ENCODE measurements at regions not wholly inside any gene's neighbourhood (a gene's known extent, or its start where the extent isn't known, plus 50 kb on each side); places are given as distances from the start of the nearest gene placed in this dataset.

DNA sequence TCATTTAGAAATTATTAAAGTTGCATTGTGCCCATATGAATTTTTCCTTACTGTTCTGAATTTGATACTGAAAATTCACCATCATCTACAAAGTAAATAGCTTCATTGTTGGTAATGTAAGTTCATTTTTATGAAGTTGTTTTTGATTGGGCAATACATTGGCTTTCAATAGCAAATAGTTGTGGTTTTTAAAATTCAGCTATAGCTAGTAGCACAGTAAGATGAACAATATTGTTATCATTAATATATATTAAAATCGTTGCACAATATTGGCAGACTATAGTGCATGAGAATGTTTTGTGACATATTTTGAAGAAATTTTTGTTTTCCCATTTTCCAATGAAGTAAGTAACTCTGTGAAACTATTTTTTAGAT lies 575.0 kb downstream of the PRKD1 start:
- no peak for TF ChIP-seq NFIC (IDR thresholded peaks at IDR 0.05)
- no peak for TF ChIP-seq TCF12 (IDR thresholded peaks at IDR 0.05; ENCODE audit: low read depth)
- no peak for TF ChIP-seq TEAD4 (IDR thresholded peaks at IDR 0.05)
- TF ChIP-seq EP300 (IDR thresholded peaks at IDR 0.05; ENCODE audit: borderline replicate concordance): no peak
- no peak for TF ChIP-seq CEBPB (IDR thresholded peaks at IDR 0.05)
- TF ChIP-seq, protein P1, sequence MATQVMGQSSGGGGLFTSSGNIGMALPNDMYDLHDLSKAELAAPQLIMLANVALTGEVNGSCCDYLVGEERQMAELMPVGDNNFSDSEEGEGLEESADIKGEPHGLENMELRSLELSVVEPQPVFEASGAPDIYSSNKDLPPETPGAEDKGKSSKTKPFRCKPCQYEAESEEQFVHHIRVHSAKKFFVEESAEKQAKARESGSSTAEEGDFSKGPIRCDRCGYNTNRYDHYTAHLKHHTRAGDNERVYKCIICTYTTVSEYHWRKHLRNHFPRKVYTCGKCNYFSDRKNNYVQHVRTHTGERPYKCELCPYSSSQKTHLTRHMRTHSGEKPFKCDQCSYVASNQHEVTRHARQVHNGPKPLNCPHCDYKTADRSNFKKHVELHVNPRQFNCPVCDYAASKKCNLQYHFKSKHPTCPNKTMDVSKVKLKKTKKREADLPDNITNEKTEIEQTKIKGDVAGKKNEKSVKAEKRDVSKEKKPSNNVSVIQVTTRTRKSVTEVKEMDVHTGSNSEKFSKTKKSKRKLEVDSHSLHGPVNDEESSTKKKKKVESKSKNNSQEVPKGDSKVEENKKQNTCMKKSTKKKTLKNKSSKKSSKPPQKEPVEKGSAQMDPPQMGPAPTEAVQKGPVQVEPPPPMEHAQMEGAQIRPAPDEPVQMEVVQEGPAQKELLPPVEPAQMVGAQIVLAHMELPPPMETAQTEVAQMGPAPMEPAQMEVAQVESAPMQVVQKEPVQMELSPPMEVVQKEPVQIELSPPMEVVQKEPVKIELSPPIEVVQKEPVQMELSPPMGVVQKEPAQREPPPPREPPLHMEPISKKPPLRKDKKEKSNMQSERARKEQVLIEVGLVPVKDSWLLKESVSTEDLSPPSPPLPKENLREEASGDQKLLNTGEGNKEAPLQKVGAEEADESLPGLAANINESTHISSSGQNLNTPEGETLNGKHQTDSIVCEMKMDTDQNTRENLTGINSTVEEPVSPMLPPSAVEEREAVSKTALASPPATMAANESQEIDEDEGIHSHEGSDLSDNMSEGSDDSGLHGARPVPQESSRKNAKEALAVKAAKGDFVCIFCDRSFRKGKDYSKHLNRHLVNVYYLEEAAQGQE (IDR thresholded peaks at IDR 0.05; ENCODE audit: low read depth): no peak
- no peak for TF ChIP-seq CREB1 (IDR thresholded peaks at IDR 0.05; ENCODE audit: low read depth)
- TF ChIP-seq RAD21 (IDR thresholded peaks at IDR 0.05; ENCODE audit: low read depth): no peak
- TF ChIP-seq, protein P2, sequence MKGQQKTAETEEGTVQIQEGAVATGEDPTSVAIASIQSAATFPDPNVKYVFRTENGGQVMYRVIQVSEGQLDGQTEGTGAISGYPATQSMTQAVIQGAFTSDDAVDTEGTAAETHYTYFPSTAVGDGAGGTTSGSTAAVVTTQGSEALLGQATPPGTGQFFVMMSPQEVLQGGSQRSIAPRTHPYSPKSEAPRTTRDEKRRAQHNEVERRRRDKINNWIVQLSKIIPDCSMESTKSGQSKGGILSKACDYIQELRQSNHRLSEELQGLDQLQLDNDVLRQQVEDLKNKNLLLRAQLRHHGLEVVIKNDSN (IDR thresholded peaks at IDR 0.05): no peak
- no peak for TF ChIP-seq YY1 (IDR thresholded peaks at IDR 0.05; ENCODE audit: low read depth)
- TF ChIP-seq, protein P3, sequence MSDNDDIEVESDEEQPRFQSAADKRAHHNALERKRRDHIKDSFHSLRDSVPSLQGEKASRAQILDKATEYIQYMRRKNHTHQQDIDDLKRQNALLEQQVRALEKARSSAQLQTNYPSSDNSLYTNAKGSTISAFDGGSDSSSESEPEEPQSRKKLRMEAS (IDR thresholded peaks at IDR 0.05): no peak
- TF ChIP-seq TAF1 (IDR thresholded peaks at IDR 0.05; ENCODE audit: low read depth): no peak
- no peak for TF ChIP-seq FOXM1 (IDR thresholded peaks at IDR 0.05; ENCODE audit: borderline replicate concordance, low read depth)
- TF ChIP-seq ZBTB7A (IDR thresholded peaks at IDR 0.05; ENCODE audit: low read depth): no peak
- no peak for TF ChIP-seq EGR1 (IDR thresholded peaks at IDR 0.05)

DNA sequence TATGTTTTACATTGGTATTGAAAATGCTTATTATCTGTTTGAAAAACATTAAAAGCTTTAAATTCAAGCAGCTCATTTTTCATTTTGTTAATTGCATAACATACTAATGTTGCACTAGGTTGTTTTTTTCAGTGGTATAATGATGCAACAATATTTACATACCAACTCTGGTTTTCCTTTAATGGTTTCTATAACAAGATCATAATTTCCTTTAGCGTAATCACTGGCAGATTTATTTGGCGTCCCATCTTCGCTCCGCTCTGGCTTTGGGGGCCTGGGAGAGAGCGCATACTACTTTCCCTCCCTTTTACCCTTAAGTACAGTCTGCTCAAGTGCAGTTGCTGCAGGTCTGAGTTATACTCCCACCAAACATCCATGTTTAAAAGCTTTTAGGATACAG lies 574.1 kb downstream of the PRKD1 start:
- TF ChIP-seq, protein P1 (IDR thresholded peaks at IDR 0.05; ENCODE audit: low read depth): no peak
- no peak for TF ChIP-seq FOXM1 (IDR thresholded peaks at IDR 0.05; ENCODE audit: borderline replicate concordance, low read depth)
- no peak for TF ChIP-seq CREB1 (IDR thresholded peaks at IDR 0.05; ENCODE audit: low read depth)
- no peak for TF ChIP-seq NFIC (IDR thresholded peaks at IDR 0.05)
- no peak for TF ChIP-seq TCF12 (IDR thresholded peaks at IDR 0.05; ENCODE audit: low read depth)
- TF ChIP-seq YY1 (IDR thresholded peaks at IDR 0.05; ENCODE audit: low read depth): no peak
- TF ChIP-seq EGR1 (IDR thresholded peaks at IDR 0.05): no peak
- TF ChIP-seq TEAD4 (IDR thresholded peaks at IDR 0.05): no peak
- TF ChIP-seq CEBPB (IDR thresholded peaks at IDR 0.05): no peak
- no peak for TF ChIP-seq EP300 (IDR thresholded peaks at IDR 0.05; ENCODE audit: borderline replicate concordance)
- TF ChIP-seq, protein P2 (IDR thresholded peaks at IDR 0.05): no peak
- TF ChIP-seq, protein P3 (IDR thresholded peaks at IDR 0.05): no peak
- no peak for TF ChIP-seq RAD21 (IDR thresholded peaks at IDR 0.05; ENCODE audit: low read depth)

DNA sequence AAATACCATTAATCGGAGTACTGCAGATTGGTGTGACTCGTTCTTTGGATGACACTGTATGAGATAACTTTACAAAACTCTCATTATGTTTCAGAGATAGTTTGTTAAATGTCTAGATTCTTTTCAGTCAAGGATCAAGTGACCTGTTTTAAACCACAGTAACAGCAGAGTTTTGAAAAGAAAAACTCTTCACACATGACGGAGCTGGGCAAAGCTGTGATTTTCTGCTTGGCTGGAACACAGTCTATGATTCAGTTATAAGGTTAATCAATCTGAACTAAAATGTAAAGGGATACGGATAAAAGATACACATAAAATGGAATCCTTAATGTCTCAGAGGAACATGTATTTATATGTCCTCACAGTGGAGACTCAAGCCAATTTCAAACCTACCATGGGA lies 573.2 kb downstream of the PRKD1 start:
- TF ChIP-seq TAF1 (IDR thresholded peaks at IDR 0.05; ENCODE audit: low read depth) (no peak), RAD21 (IDR thresholded peaks at IDR 0.05; ENCODE audit: low read depth) (no peak)

GRCh38 chr14:29355331-29355730 lies 572.3 kb downstream of the PRKD1 start:
- TF ChIP-seq TEAD4 (IDR thresholded peaks at IDR 0.05) (no peak), YY1 (IDR thresholded peaks at IDR 0.05; ENCODE audit: low read depth) (no peak)

- no peak for TF ChIP-seq NFIC (IDR thresholded peaks at IDR 0.05)
- TF ChIP-seq CEBPB (IDR thresholded peaks at IDR 0.05): no peak
- no peak for TF ChIP-seq ZBTB7A (IDR thresholded peaks at IDR 0.05; ENCODE audit: low read depth)
- no peak for TF ChIP-seq RAD21 (IDR thresholded peaks at IDR 0.05; ENCODE audit: low read depth)
- TF ChIP-seq, protein P1 (IDR thresholded peaks at IDR 0.05; ENCODE audit: low read depth): no peak
- no peak for TF ChIP-seq FOXM1 (IDR thresholded peaks at IDR 0.05; ENCODE audit: borderline replicate concordance, low read depth)
- no peak for TF ChIP-seq EGR1 (IDR thresholded peaks at IDR 0.05)
- TF ChIP-seq TCF12 (IDR thresholded peaks at IDR 0.05; ENCODE audit: low read depth): no peak
- no peak for TF ChIP-seq YY1 (IDR thresholded peaks at IDR 0.05; ENCODE audit: low read depth)
- no peak for TF ChIP-seq TAF1 (IDR thresholded peaks at IDR 0.05; ENCODE audit: low read depth)
- no peak for TF ChIP-seq TEAD4 (IDR thresholded peaks at IDR 0.05)
- TF ChIP-seq, protein P3 (IDR thresholded peaks at IDR 0.05): no peak
- no peak for TF ChIP-seq CREB1 (IDR thresholded peaks at IDR 0.05; ENCODE audit: low read depth)
- no peak for TF ChIP-seq EP300 (IDR thresholded peaks at IDR 0.05; ENCODE audit: borderline replicate concordance)
- TF ChIP-seq, protein P2 (IDR thresholded peaks at IDR 0.05): no peak
Observed at GRCh38 chr14:29355846-29356245, 571.8 kb downstream of the PRKD1 start.
